ENCODE measurements at regions not wholly inside any gene's neighbourhood (a gene's known extent, or its start where the extent isn't known, plus 50 kb on each side); places are given as distances from the start of the nearest gene placed in this dataset.
"Not testable (repeated sequence)": the region's sequence is repeated elsewhere in the genome, so short reads cannot be mapped to it uniquely, and the experiment has no call there.

- not testable (repeated sequence) for TF ChIP-seq CTCF, POLR2A (IDR thresholded peaks at IDR 0.05)
Measured at GRCh38 chr2:87321201-87321600, 299.6 kb upstream of the PLGLB1 start.
